Prostate gland (tissue), 2 donors: ENCODE measurements at regions not wholly inside any gene's neighbourhood (a gene's known extent, or its start where the extent isn't known, plus 50 kb on each side); places are given as distances from the start of the nearest gene placed in this dataset.

Experiments
- DNase-seq: peaks from one replicate; pipeline ENCODE4 v3.0.0-alpha.2; 2019; ENCODE audit warnings: low spot score
- H3K27ac ChIP-seq, 2 donors: fragments of 200-600 bp; sonication (generic); 2 replicates each; pipeline ENCODE4 v1.5.1; 2017 to 2019
- H3K27me3 ChIP-seq: fragments of 200-600 bp; sonication (generic); replicated peaks from 2 replicates; pipeline ENCODE4 v1.5.1; 2019; ENCODE audit not compliant: insufficient read depth
- H3K36me3 ChIP-seq, 2 donors: fragments of 200-600 bp; sonication (generic); 1 replicate in 1 of 2; 2 replicates in 1 of 2; pipeline versions ENCODE4 v1.5.1 to v1.8.1; 2017 to 2019
- H3K4me1 ChIP-seq: fragments of 200-600 bp; sonication (generic); replicated peaks from 2 replicates; pipeline ENCODE4 v1.5.1; 2019
- H3K4me3 ChIP-seq, 2 donors: fragments of 200-600 bp; sonication (generic); 2 replicates each; pipeline ENCODE4 v1.5.1; 2017 to 2019
- H3K9me3 ChIP-seq: fragments of 200-600 bp; sonication (generic); 2 replicates; pipeline ENCODE4 v1.5.1; 2017
- CTCF ChIP-seq, 4 experiments: fragments of 200-600 bp in 2 of 4; fragments of 450-650 bp in 2 of 4; sonication (generic) in 2 of 4; IDR thresholded peaks; 1 replicate in 3 of 4; 2 replicates in 1 of 4; pipeline ENCODE4 v1.5.1; 2016 to 2019; ENCODE audit warnings: antibody characterized with exemption in 4 of 4, mild to moderate bottlenecking in 2 of 4, moderate library complexity in 2 of 4
- POLR2A ChIP-seq: fragments of 450-650 bp; IDR thresholded peaks from one replicate; pipeline ENCODE4 v1.6.1; 2016; ENCODE audit warnings: antibody characterized with exemption, mild to moderate bottlenecking
- POLR2AphosphoS5 ChIP-seq: sonication (generic); formaldehyde crosslinking; IDR thresholded peaks from one replicate; pipeline ENCODE4 v1.6.1; 2017; ENCODE audit warnings: antibody characterized with exemption
- WGBS: methylation state at CpG from one replicate; pipeline ENCODE4 v1.1.5; 2018; 5-methylcytosine and 5-hydroxymethylcytosine counted together
- intact Hi-C: fragments of 100-400 bp; cut with DNase I; formaldehyde crosslinking; loops from one replicate; pipeline ENCODE4 v1.14.2; 2022

- no peaks in the 10 kb centered on the region for H3K4me1 ChIP-seq
- no peak for DNase-seq
- 77% methylated on average over 2 of the region's 2 CpGs for WGBS
- H3K9me3 ChIP-seq, result no peaks in the 10 kb centered on the region
- H3K27me3 ChIP-seq, result no peaks in the 10 kb centered on the region
- H3K4me3 ChIP-seq, result no peak overlapping the region
- H3K36me3 ChIP-seq, result no peaks in the 10 kb centered on the region
- TF ChIP-seq POLR2A (no peak), CTCF (IDR thresholded peaks at IDR 0.05) (no peak), POLR2AphosphoS5 (no peak)
- no peak overlapping the region for H3K27ac ChIP-seq
- intact Hi-C loops, result no loop called here
These were observed 50.6 kb downstream of the SLIT2 start for GRCh38 chr4:20302336-20302735.

DNA sequence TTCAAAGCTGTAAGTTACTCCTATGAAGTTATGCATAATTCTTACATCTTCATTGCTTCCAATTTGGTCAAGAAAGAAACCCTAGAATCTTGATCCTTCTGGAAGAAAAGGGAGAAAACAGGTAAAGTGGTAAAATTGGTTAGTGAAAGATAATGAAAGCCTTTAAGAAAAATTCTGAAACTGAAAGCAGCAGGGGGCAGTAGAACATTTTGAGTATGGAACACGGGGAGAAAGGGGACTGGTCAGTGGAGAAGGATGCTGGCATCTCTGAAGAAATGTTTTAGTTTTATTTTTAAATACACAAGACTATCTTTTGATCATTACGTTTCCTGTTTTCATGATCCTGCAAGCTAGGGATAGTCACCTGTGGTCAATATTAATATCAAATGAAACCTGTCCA is 54.3 kb downstream of the SLIT2 start:
- no peaks in the 10 kb centered on the region for H3K9me3 ChIP-seq
- no peaks in the 10 kb centered on the region for H3K4me1 ChIP-seq
- H3K27ac ChIP-seq, result no peak overlapping the region
- intact Hi-C loops, result no loop called here
- TF ChIP-seq POLR2AphosphoS5, result no peak
- TF ChIP-seq CTCF (IDR thresholded peaks at IDR 0.05), result peak in 2 of 4 experiments; percentile 8 to 10
- TF ChIP-seq POLR2A, result no peak
- no peaks in the 10 kb centered on the region for H3K36me3 ChIP-seq
- no peaks in the 10 kb centered on the region for H3K27me3 ChIP-seq
- H3K4me3 ChIP-seq, result no peak overlapping the region
- 31% methylated on average over 2 of the region's 2 CpGs for WGBS
- no peak for DNase-seq

- H3K27ac ChIP-seq, result no peak overlapping the region
- H3K9me3 ChIP-seq, result no peaks in the 10 kb centered on the region
- no peaks in the 10 kb centered on the region for H3K4me1 ChIP-seq
- no peaks in the 10 kb centered on the region for H3K36me3 ChIP-seq
- no peak overlapping the region for H3K4me3 ChIP-seq
- TF ChIP-seq POLR2AphosphoS5 (no peak), CTCF (IDR thresholded peaks at IDR 0.05) (no peak), POLR2A (no peak)
- intact Hi-C loops, result no loop called here
- 88% methylated on average over 2 of the region's 2 CpGs for WGBS
- H3K27me3 ChIP-seq, result no peaks in the 10 kb centered on the region
- no peak for DNase-seq
These were observed 60.2 kb downstream of the SLIT2 start for GRCh38 chr4:20311856-20312255.

DNA sequence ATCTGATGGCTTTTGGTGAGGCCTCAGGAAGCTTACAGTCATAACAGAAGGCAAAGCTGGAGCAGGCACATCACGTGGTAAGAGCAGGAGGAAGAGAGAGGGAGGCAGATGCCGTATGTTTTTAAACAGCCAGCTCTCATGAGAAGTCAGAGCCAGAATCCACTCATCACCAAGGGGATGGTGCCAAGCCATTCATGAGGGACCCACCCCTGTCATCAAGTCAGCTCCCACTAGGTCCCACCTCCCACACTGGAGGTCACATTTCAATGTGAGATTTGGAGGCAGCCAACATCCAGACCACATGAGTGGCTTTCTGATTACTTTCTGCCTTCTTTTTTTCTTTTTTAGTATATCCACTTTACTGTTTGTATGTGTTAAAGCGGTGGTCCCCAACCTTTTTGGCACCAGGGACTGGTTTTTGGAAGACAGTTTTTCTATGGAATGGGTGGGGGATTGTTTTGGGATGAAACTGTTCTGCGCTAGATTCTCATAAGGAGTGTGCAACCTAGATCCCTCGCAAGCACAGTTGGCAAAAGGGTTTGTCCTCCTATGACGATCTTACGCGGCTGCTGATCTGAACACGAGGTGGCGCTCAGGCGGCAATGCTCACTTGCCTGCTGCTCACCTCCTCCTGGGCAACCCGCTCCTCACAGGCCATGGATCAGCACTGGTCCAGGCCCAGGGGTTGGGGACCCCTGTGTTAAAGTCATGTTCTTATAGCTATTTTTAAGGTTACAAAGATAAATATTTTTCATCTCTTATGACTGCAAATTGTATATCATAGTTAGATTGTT is 61.7 kb downstream of the SLIT2 start:
- H3K4me3 ChIP-seq, result no peak overlapping the region
- TF ChIP-seq CTCF (IDR thresholded peaks at IDR 0.05), result no peak
- TF ChIP-seq POLR2A, result no peak
- no peak for TF ChIP-seq POLR2AphosphoS5
- H3K4me1 ChIP-seq, result no peaks in the 10 kb centered on the region
- no peaks in the 10 kb centered on the region for H3K27me3 ChIP-seq
- DNase-seq, result no peak
- no peaks in the 10 kb centered on the region for H3K36me3 ChIP-seq
- no peak overlapping the region for H3K27ac ChIP-seq
- WGBS, result 70% methylated on average over 12 of the region's 12 CpGs
- intact Hi-C loops, result no loop called here
- H3K9me3 ChIP-seq, result no peaks in the 10 kb centered on the region

DNA sequence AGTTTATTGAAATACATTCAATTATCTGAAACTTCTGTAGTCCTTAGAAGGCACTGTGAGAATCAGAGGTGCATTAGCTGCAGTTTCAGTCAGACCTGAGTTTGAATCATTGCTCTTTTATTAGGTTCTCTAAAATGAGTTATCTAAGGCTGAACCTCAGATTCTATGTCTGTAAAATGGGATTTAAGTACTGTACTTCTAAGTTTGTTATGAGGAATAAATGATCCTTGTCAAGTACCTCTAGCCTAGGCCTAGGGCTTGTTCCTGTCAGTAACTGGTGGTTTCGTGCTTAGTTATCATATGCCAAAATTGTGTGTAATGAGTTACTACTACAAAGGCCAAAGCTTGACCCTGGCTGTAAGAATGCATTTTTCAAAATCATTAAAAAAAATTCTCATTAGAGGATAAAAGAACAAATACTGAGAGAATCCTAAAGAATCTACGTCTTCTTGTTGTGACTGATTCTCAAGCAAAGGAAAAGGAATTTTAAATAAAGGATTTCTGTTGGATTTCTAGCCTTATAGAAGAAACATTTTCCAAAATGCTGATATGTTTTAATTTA is 65.8 kb downstream of the SLIT2 start:
- H3K27ac ChIP-seq, result no peak overlapping the region
- intact Hi-C loops, result no loop called here
- WGBS, result 83% methylated on average over 2 of the region's 2 CpGs
- H3K4me3 ChIP-seq, result no peak overlapping the region
- no peak for DNase-seq
- no peaks in the 10 kb centered on the region for H3K36me3 ChIP-seq
- H3K9me3 ChIP-seq, result no peaks in the 10 kb centered on the region
- TF ChIP-seq CTCF (IDR thresholded peaks at IDR 0.05) (no peak), POLR2A (no peak), POLR2AphosphoS5 (no peak)
- no peaks in the 10 kb centered on the region for H3K27me3 ChIP-seq
- H3K4me1 ChIP-seq, result no peaks in the 10 kb centered on the region
